Fibroblast of the aortic adventitia (primary cell): ENCODE measurements at regions not wholly inside any gene's neighbourhood (a gene's known extent, or its start where the extent isn't known, plus 50 kb on each side); places are given as distances from the start of the nearest gene placed in this dataset.
A peak's percentile ranks its signal among the peaks of the same experiment; 100 is the strongest.

ENCODE experiments used
- DNase-seq: peaks from one replicate; pipeline ENCODE4 v3.0.0-alpha.2; 2010; ENCODE audit warnings: low read depth
- H3K4me3 ChIP-seq: 2 replicates; pipeline ENCODE4 v1.5.1; 2011; ENCODE audit warnings: low read depth, mild to moderate bottlenecking, control low read depth, low read length, moderate library complexity
- CTCF ChIP-seq: IDR thresholded peaks from 2 replicates; pipeline ENCODE4 v1.5.1; 2011; ENCODE audit warnings: mild to moderate bottlenecking, low read length, control low read depth, inconsistent platforms; ENCODE audit not compliant: insufficient read depth

- no peak for DNase-seq
- no peak overlapping the region for H3K4me3 ChIP-seq
- no peak for TF ChIP-seq CTCF
Observed at GRCh38 chr11:116525961-116526495, 246.8 kb downstream of the BUD13 start.

- no peak for DNase-seq
- TF ChIP-seq CTCF = no peak
- H3K4me3 ChIP-seq = no peak overlapping the region
Observed at GRCh38 chr11:116519499-116519898, 253.3 kb downstream of the BUD13 start.

GRCh38 chr11:116518141-116518540, 254.6 kb downstream of the BUD13 start:
- no peak overlapping the region for H3K4me3 ChIP-seq
- no peak for DNase-seq
- TF ChIP-seq CTCF = no peak

- H3K4me3 ChIP-seq = no peak overlapping the region
- DNase-seq = no peak
- no peak for TF ChIP-seq CTCF
Observed at GRCh38 chr11:116517584-116517983, 255.2 kb downstream of the BUD13 start.

- no peak for DNase-seq
- TF ChIP-seq CTCF = no peak
- no peak overlapping the region for H3K4me3 ChIP-seq
Observed at GRCh38 chr11:116517077-116517476, 255.7 kb downstream of the BUD13 start.

- no peak for DNase-seq
- no peak overlapping the region for H3K4me3 ChIP-seq
- no peak for TF ChIP-seq CTCF
Observed at GRCh38 chr11:116515664-116516184, 257.1 kb downstream of the BUD13 start.

GRCh38 chr11:116513894-116514293, 258.9 kb downstream of the BUD13 start:
- peak; percentile 46 for TF ChIP-seq CTCF
- peak; percentile 43 for DNase-seq
- H3K4me3 ChIP-seq = no peak overlapping the region
